GM12878 (cell line): ENCODE measurements at regions not wholly inside any gene's neighbourhood (a gene's known extent, or its start where the extent isn't known, plus 50 kb on each side); places are given as distances from the start of the nearest gene placed in this dataset.
"Not testable (repeated sequence)": the region's sequence is repeated elsewhere in the genome, so short reads cannot be mapped to it uniquely, and the experiment has no call there.

Source experiments
- ATAC-seq: fragments of 200-7000 bp; cut with Tn5 transposase; 3 replicates; pipeline ENCODE4 v1.9.1; 2020; ENCODE audit warnings: mild to moderate bottlenecking, moderate library complexity
- BruUV-seq: library from RNA; stranded (reverse); fragments of 400-500 nt; replicated peaks from 2 replicates; lab custom pipeline; 2021; lab: Mats Ljungman, UMichigan
- CTCF ChIA-PET: fragments of 300-600 bp; sonication (Branson Sonifier 250); formaldehyde crosslinking; extraction: SDS; loops from one replicate; lab custom pipeline; 2021; ENCODE audit warnings: inconsistent platforms; lab: Yijun Ruan, JAX
- POLR2A ChIA-PET: fragments of 350-600 bp; formaldehyde crosslinking; extraction: SDS; loops from one replicate; lab custom pipeline; 2021; ENCODE audit warnings: inconsistent platforms; lab: Charles Lee
- RAD21 ChIA-PET: fragments of 300-600 bp; sonication (Branson Sonifier 250); formaldehyde crosslinking; loops from one replicate; lab custom pipeline; 2023; ENCODE audit warnings: antibody characterized with exemption; ENCODE audit not compliant: unreplicated experiment; lab: Charles Lee
- SMC1A ChIA-PET: fragments of 300-600 bp; sonication (Branson Sonifier 250); formaldehyde crosslinking; loops from one replicate; lab custom pipeline; 2023; ENCODE audit not compliant: unreplicated experiment, uncharacterized antibody; lab: Charles Lee
- DNase-seq: peaks from one replicate; pipeline ENCODE4 v3.0.0-alpha.2; 2011; ENCODE audit warnings: low read depth, low spot score
- FAIRE-seq: peaks from 3 replicates; lab custom pipeline; 2011; peaks lifted over from hg19 to GRCh38; lab: Jason Lieb, UNC
- H2AFZ ChIP-seq: 2 replicates; pipeline ENCODE4 v1.6.0; 2011; ENCODE audit warnings: low read depth, low read length, control low read depth; ENCODE audit not compliant: control insufficient read depth
- H3K27ac ChIP-seq: 2 replicates; pipeline ENCODE4 v1.5.1; 2011; ENCODE audit warnings: control low read depth; ENCODE audit not compliant: control insufficient read depth, insufficient read depth
- H3K27me3 ChIP-seq, 2 experiments: replicated peaks in 1 of 2; 2 replicates each; pipeline versions ENCODE4 v1.6.0 to v1.6.1; 2011; ENCODE audit warnings: low read length in 1 of 2; ENCODE audit not compliant: control insufficient read depth in 2 of 2, insufficient read depth in 2 of 2
- H3K36me3 ChIP-seq, 2 experiments: 2 replicates each; pipeline ENCODE4 v1.5.1; 2011; ENCODE audit warnings: low read length in 1 of 2; ENCODE audit not compliant: control insufficient read depth in 2 of 2, insufficient read depth in 2 of 2
- H3K4me1 ChIP-seq: 2 replicates; pipeline ENCODE4 v1.6.1; 2011; ENCODE audit warnings: mild to moderate bottlenecking, low read length, moderate library complexity, mixed read lengths; ENCODE audit not compliant: control insufficient read depth, insufficient read depth
- H3K4me2 ChIP-seq: 2 replicates; pipeline ENCODE4 v1.6.0; 2011; ENCODE audit warnings: control low read depth; ENCODE audit not compliant: control insufficient read depth, insufficient read depth
- H3K4me3 ChIP-seq: fragments of 200-600 bp; sonication (generic); 2 replicates; pipeline ENCODE4 v1.5.1; 2016
- H3K79me2 ChIP-seq: 2 replicates; pipeline ENCODE4 v1.6.0; 2011; ENCODE audit warnings: low read length; ENCODE audit not compliant: control insufficient read depth, insufficient read depth
- H3K9ac ChIP-seq: 2 replicates; pipeline ENCODE4 v1.8.0; 2011; ENCODE audit warnings: low read length, control low read depth, mixed read lengths; ENCODE audit not compliant: control insufficient read depth, insufficient read depth
- H3K9me3 ChIP-seq: replicated peaks from 3 replicates; pipeline ENCODE4 v1.5.1; 2011; ENCODE audit warnings: mild to moderate bottlenecking, low read length; ENCODE audit not compliant: control insufficient read depth, insufficient read depth
- H4K20me1 ChIP-seq: 2 replicates; pipeline ENCODE4 v1.6.0; 2011; ENCODE audit not compliant: control insufficient read depth, insufficient read depth
- NFXL1 ChIP-seq: fragments of 450-650 bp; IDR thresholded peaks from 2 replicates; pipeline ENCODE4 v1.6.1; 2017; ENCODE audit warnings: antibody characterized with exemption, mild to moderate bottlenecking, borderline replicate concordance
- WGBS: methylation state at CpG from one replicate; pipeline ENCODE4 v1.1.6; 2016; ENCODE audit warnings: low lambda C conversion rate; ENCODE audit not compliant: insufficient replicate concordance, insufficient coverage; ENCODE audit errors: missing lambda C conversion rate; 5-methylcytosine and 5-hydroxymethylcytosine counted together
- in situ Hi-C: fragments of 300-500 bp; cut with MboI; formaldehyde crosslinking; loops from 9 replicates; pipeline ENCODE4 v1.14.3; 2018; ENCODE audit warnings: mixed read lengths
- intact Hi-C: fragments of 100-400 bp; cut with micrococcal nuclease; formaldehyde crosslinking; loops from one replicate; pipeline ENCODE4 v1.14.2; 2022; ENCODE audit not compliant: unreplicated experiment

GRCh38 chr20:53859009-53859408 is 211.4 kb downstream of the BCAS1 start:
- H3K79me2 ChIP-seq, H3K9me3 ChIP-seq, ATAC-seq, H3K36me3 ChIP-seq, in situ Hi-C loops, FAIRE-seq, H3K9ac ChIP-seq, BruUV-seq, intact Hi-C loops, H3K4me3 ChIP-seq, H3K4me1 ChIP-seq, H2AFZ ChIP-seq, H3K27ac ChIP-seq, CTCF ChIA-PET, H3K27me3 ChIP-seq, H3K4me2 ChIP-seq, DNase-seq, H4K20me1 ChIP-seq: not testable (repeated sequence)
- 79% methylated on average over 5 of the region's 5 CpGs for WGBS
- ChIA-PET POLR2A (interaction anchor here (0.7 to 1.8 kb wide), 4 partner anchors 9 to 42 kb away, joined by 3 to 7 read pairs (median 4); no protein-coding TSS in a partner anchor), RAD21 (interaction anchor here (1.9 kb wide), 1 partner anchor 17 kb away, joined by 5 read pairs; no protein-coding TSS in a partner anchor), SMC1A (interaction anchor here (0.7 to 13.3 kb wide), 6 partner anchors 9 to 281 kb away, joined by 3 to 133 read pairs (median 3); no protein-coding TSS in a partner anchor)
- peak; percentile 88; the same call in 1 of the 2 replicates for TF ChIP-seq NFXL1

GRCh38 chr20:53858516-53858915 is 211.9 kb downstream of the BCAS1 start:
- TF ChIP-seq NFXL1, result peak; percentile 39; the same call in 1 of the 2 replicates
- H3K27ac ChIP-seq, in situ Hi-C loops, H3K4me1 ChIP-seq, H3K27me3 ChIP-seq, DNase-seq, H4K20me1 ChIP-seq, H3K9ac ChIP-seq, H3K4me3 ChIP-seq, intact Hi-C loops, H3K36me3 ChIP-seq, ATAC-seq, H3K9me3 ChIP-seq, H3K4me2 ChIP-seq, H3K79me2 ChIP-seq, H2AFZ ChIP-seq, FAIRE-seq, CTCF ChIA-PET, BruUV-seq: not testable (repeated sequence)
- ChIA-PET SMC1A (interaction anchor here (0.8 to 13.3 kb wide), 8 partner anchors 7 to 127 kb away, joined by 3 to 133 read pairs (median 4); no protein-coding TSS in a partner anchor), POLR2A (interaction anchor here (1.2 to 1.7 kb wide), 2 partner anchors 8 to 11 kb away, joined by 4 to 5 read pairs; no protein-coding TSS in a partner anchor), RAD21 (interaction anchor here (1.9 kb wide), 1 partner anchor 16 kb away, joined by 5 read pairs; no protein-coding TSS in a partner anchor)
- 89% methylated on average over 3 of the region's 3 CpGs for WGBS
